HCT116 (cell line): ENCODE measurements at regions not wholly inside any gene's neighbourhood (a gene's known extent, or its start where the extent isn't known, plus 50 kb on each side); places are given as distances from the start of the nearest gene placed in this dataset.

Experiments used
- CTCF ChIP-seq, 3 experiments: fragments of 200-600 bp in 1 of 3; sonication (generic) in 1 of 3; IDR thresholded peaks in 2 of 3; conservative IDR thresholded peaks in 1 of 3; 2 replicates each; pipeline ENCODE4 v1.5.1; 2012 to 2017; ENCODE audit warnings: low read depth in 2 of 3, low read length in 2 of 3, antibody characterized with exemption in 1 of 3, borderline replicate concordance in 1 of 3, control low read depth in 1 of 3, mild to moderate bottlenecking in 1 of 3, mixed read lengths in 1 of 3, mixed run types in 1 of 3, moderate library complexity in 1 of 3; ENCODE audit not compliant: insufficient read depth in 1 of 3
- YY1 ChIP-seq: IDR thresholded peaks from 2 replicates; pipeline ENCODE4 v1.6.1; 2011; ENCODE audit warnings: low read length, low read depth, moderate library complexity, mild to moderate bottlenecking; ENCODE audit not compliant: insufficient replicate concordance; ENCODE audit errors: extremely low read depth

GRCh38 chr4:114187592-114187991 is 208.1 kb upstream of the ARSJ start:
- no peak for TF ChIP-seq YY1
- TF ChIP-seq CTCF (IDR thresholded peaks at IDR 0.05 in 2 of 3, conservative IDR thresholded peaks at IDR 0.05 in 1 of 3; ENCODE audit: borderline replicate concordance in 1 of 3, insufficient read depth in 1 of 3, low read depth in 2 of 3, low read length in 2 of 3): no peak
